ACC112 (cell line): ENCODE measurements at regions not wholly inside any gene's neighbourhood (a gene's known extent, or its start where the extent isn't known, plus 50 kb on each side); places are given as distances from the start of the nearest gene placed in this dataset.

Source experiments
- H2AFZ ChIP-seq: fragments of 200-600 bp; sonication (generic); one replicate; pipeline ENCODE4 v1.6.0; 2017; ENCODE audit warnings: antibody characterized with exemption, low read length; ENCODE audit not compliant: unreplicated experiment
- H3K27ac ChIP-seq: fragments of 200-600 bp; sonication (generic); 2 replicates; pipeline ENCODE4 v1.5.1; 2014; ENCODE audit warnings: low read depth, mild to moderate bottlenecking, antibody characterized with exemption, low read length, moderate library complexity
- H3K27me3 ChIP-seq: fragments of 200-600 bp; sonication (generic); 2 replicates; pipeline ENCODE4 v1.6.1; 2014; ENCODE audit warnings: mild to moderate bottlenecking, antibody characterized with exemption, low read length, moderate library complexity, mixed read lengths; ENCODE audit not compliant: insufficient read depth
- H3K36me3 ChIP-seq: fragments of 200-600 bp; sonication (generic); 2 replicates; pipeline ENCODE4 v1.6.1; 2016; ENCODE audit warnings: mild to moderate bottlenecking, antibody characterized with exemption, low read length, moderate library complexity, mixed read lengths; ENCODE audit not compliant: insufficient read depth
- H3K4me1 ChIP-seq: fragments of 200-600 bp; sonication (generic); one replicate; pipeline ENCODE4 v1.6.1; 2016; ENCODE audit warnings: low read length, mixed read lengths; ENCODE audit not compliant: insufficient read depth, unreplicated experiment, control insufficient read depth
- H3K4me3 ChIP-seq: fragments of 200-600 bp; sonication (generic); 2 replicates; pipeline ENCODE4 v1.5.1; 2014; ENCODE audit warnings: mild to moderate bottlenecking, low read depth, low read length
- H3K79me2 ChIP-seq: fragments of 200-600 bp; sonication (generic); one replicate; pipeline ENCODE4 v1.6.0; 2016; ENCODE audit warnings: low read length; ENCODE audit not compliant: control insufficient read depth, unreplicated experiment, insufficient read depth

GRCh38 chr20:58099956-58100730 lies 128.3 kb downstream of the ANKRD60 start:
- Histone ChIP-seq H3K27ac (no peak overlapping the region), H3K4me1 (no peaks in the 10 kb centered on the region), H3K4me3 (no peak overlapping the region), H2AFZ (no peak overlapping the region), H3K79me2 (no peaks in the 10 kb centered on the region), H3K27me3 (no peaks in the 10 kb centered on the region; the same call in 1 of the 2 replicates), H3K36me3 (no peaks in the 10 kb centered on the region)

- Histone ChIP-seq H2AFZ (no peak overlapping the region), H3K27me3 (no peaks in the 10 kb centered on the region; the same call in 1 of the 2 replicates), H3K79me2 (no peaks in the 10 kb centered on the region), H3K4me1 (no peaks in the 10 kb centered on the region), H3K27ac (no peak overlapping the region), H3K36me3 (no peaks in the 10 kb centered on the region), H3K4me3 (no peak overlapping the region)
Measured at GRCh38 chr20:58099291-58099935, 129.0 kb downstream of the ANKRD60 start.

GRCh38 chr20:58098571-58098970 lies 129.9 kb downstream of the ANKRD60 start:
- Histone ChIP-seq H3K4me1 (no peaks in the 10 kb centered on the region), H3K27me3 (no peaks in the 10 kb centered on the region; the same call in 1 of the 2 replicates)

GRCh38 chr20:58097943-58098342 lies 130.5 kb downstream of the ANKRD60 start:
- no peaks in the 10 kb centered on the region for H3K4me1 ChIP-seq
- no peaks in the 10 kb centered on the region for H3K36me3 ChIP-seq
- no peak overlapping the region for H2AFZ ChIP-seq
- H3K27me3 ChIP-seq: no peaks in the 10 kb centered on the region; the same call in 1 of the 2 replicates
- H3K79me2 ChIP-seq: no peaks in the 10 kb centered on the region
- H3K4me3 ChIP-seq: no peak overlapping the region
- H3K27ac ChIP-seq: no peak overlapping the region

More at GRCh38 chr20:58098571-58098970, 129.9 kb downstream of the ANKRD60 start:
- H3K27ac ChIP-seq: no peak overlapping the region
- H3K36me3 ChIP-seq: no peaks in the 10 kb centered on the region
- no peak overlapping the region for H2AFZ ChIP-seq
- H3K4me3 ChIP-seq: no peak overlapping the region
- H3K79me2 ChIP-seq: no peaks in the 10 kb centered on the region

GRCh38 chr20:58097429-58097828 lies 131.0 kb downstream of the ANKRD60 start:
- Histone ChIP-seq H3K27me3 (no peaks in the 10 kb centered on the region; the same call in 1 of the 2 replicates), H3K79me2 (no peaks in the 10 kb centered on the region), H2AFZ (no peak overlapping the region), H3K4me1 (no peaks in the 10 kb centered on the region), H3K4me3 (no peak overlapping the region), H3K36me3 (no peaks in the 10 kb centered on the region), H3K27ac (no peak overlapping the region)

GRCh38 chr20:58096880-58097423 lies 131.5 kb downstream of the ANKRD60 start:
- H3K27ac ChIP-seq: no peak overlapping the region
- H3K4me3 ChIP-seq: no peak overlapping the region
- H3K27me3 ChIP-seq: no peaks in the 10 kb centered on the region; the same call in 1 of the 2 replicates
- H3K79me2 ChIP-seq: no peaks in the 10 kb centered on the region
- H2AFZ ChIP-seq: no peak overlapping the region
- H3K4me1 ChIP-seq: no peaks in the 10 kb centered on the region
- no peaks in the 10 kb centered on the region for H3K36me3 ChIP-seq

- no peaks in the 10 kb centered on the region for H3K79me2 ChIP-seq
- no peak overlapping the region for H3K4me3 ChIP-seq
- H3K27me3 ChIP-seq: no peaks in the 10 kb centered on the region; the same call in 1 of the 2 replicates
- no peak overlapping the region for H2AFZ ChIP-seq
- H3K4me1 ChIP-seq: no peaks in the 10 kb centered on the region
- H3K36me3 ChIP-seq: no peaks in the 10 kb centered on the region
- no peak overlapping the region for H3K27ac ChIP-seq
Measured at GRCh38 chr20:58094698-58095097, 133.8 kb downstream of the ANKRD60 start.

- Histone ChIP-seq H3K36me3 (no peaks in the 10 kb centered on the region), H3K27me3 (no peaks in the 10 kb centered on the region; the same call in 1 of the 2 replicates), H2AFZ (no peak overlapping the region), H3K79me2 (no peaks in the 10 kb centered on the region), H3K27ac (no peak overlapping the region), H3K4me1 (no peaks in the 10 kb centered on the region), H3K4me3 (no peak overlapping the region)
Measured at GRCh38 chr20:58094160-58094559, 134.3 kb downstream of the ANKRD60 start.

- no peaks in the 10 kb centered on the region for H3K36me3 ChIP-seq
- H2AFZ ChIP-seq: no peak overlapping the region
- H3K27me3 ChIP-seq: no peaks in the 10 kb centered on the region
- no peak overlapping the region for H3K27ac ChIP-seq
- H3K4me3 ChIP-seq: no peak overlapping the region
- no peaks in the 10 kb centered on the region for H3K79me2 ChIP-seq
- H3K4me1 ChIP-seq: no peaks in the 10 kb centered on the region
Measured at GRCh38 chr20:58092871-58093270, 135.6 kb downstream of the ANKRD60 start.

GRCh38 chr20:58092353-58092752 lies 136.1 kb downstream of the ANKRD60 start:
- Histone ChIP-seq H3K4me3 (no peak overlapping the region), H3K27me3 (no peaks in the 10 kb centered on the region), H3K79me2 (no peaks in the 10 kb centered on the region), H2AFZ (no peak overlapping the region), H3K27ac (no peak overlapping the region), H3K36me3 (no peaks in the 10 kb centered on the region), H3K4me1 (no peaks in the 10 kb centered on the region)
